G401.6 (cell line): ENCODE measurements at regions not wholly inside any gene's neighbourhood (a gene's known extent, or its start where the extent isn't known, plus 50 kb on each side); places are given as distances from the start of the nearest gene placed in this dataset.

ENCODE experiments used
- FAIRE-seq: peaks from 2 replicates; lab custom pipeline; 2012; peaks lifted over from hg19 to GRCh38; lab: Jason Lieb, UNC

- FAIRE-seq: no peak
These were observed 140.1 kb upstream of the SPACA1 start for GRCh38 chr6:87907521-87907920.

- FAIRE-seq: no peak
These were observed 142.5 kb upstream of the SPACA1 start for GRCh38 chr6:87905101-87905641.

GRCh38 chr6:87904011-87904410 lies 143.6 kb upstream of the SPACA1 start:
- FAIRE-seq: no peak

GRCh38 chr6:87903323-87903722 lies 144.3 kb upstream of the SPACA1 start:
- FAIRE-seq: no peak

- FAIRE-seq: no peak
These were observed 145.3 kb upstream of the SPACA1 start for GRCh38 chr6:87902383-87902782.

- no peak for FAIRE-seq
These were observed 146.0 kb upstream of the SPACA1 start for GRCh38 chr6:87901613-87902012.

- no peak for FAIRE-seq
These were observed 147.4 kb upstream of the SPACA1 start for GRCh38 chr6:87900160-87900698.

- no peak for FAIRE-seq
These were observed 148.0 kb upstream of the SPACA1 start for GRCh38 chr6:87899499-87900147.

GRCh38 chr6:87897663-87898062 lies 150.0 kb upstream of the SPACA1 start:
- no peak for FAIRE-seq

GRCh38 chr6:87897013-87897412 lies 150.6 kb upstream of the SPACA1 start:
- no peak for FAIRE-seq

GRCh38 chr6:87887266-87887665 lies 160.4 kb upstream of the SPACA1 start:
- FAIRE-seq: no peak

- no peak for FAIRE-seq
These were observed 163.4 kb upstream of the SPACA1 start for GRCh38 chr6:87884203-87884602.

GRCh38 chr6:87881342-87881895 lies 166.2 kb upstream of the SPACA1 start:
- FAIRE-seq: no peak

GRCh38 chr6:87879132-87879861 lies 168.3 kb upstream of the SPACA1 start:
- no peak for FAIRE-seq

- no peak for FAIRE-seq
These were observed 171.9 kb upstream of the SPACA1 start for GRCh38 chr6:87875781-87876180.

- no peak for FAIRE-seq
These were observed 171.5 kb upstream of the AKIRIN2 start for GRCh38 chr6:87873556-87873955.

- no peak for FAIRE-seq
These were observed 168.5 kb upstream of the AKIRIN2 start for GRCh38 chr6:87870556-87870955.

GRCh38 chr6:87869064-87869905 lies 167.3 kb upstream of the AKIRIN2 start:
- no peak for FAIRE-seq

GRCh38 chr6:87860902-87861301 lies 158.9 kb upstream of the AKIRIN2 start:
- no peak for FAIRE-seq

- FAIRE-seq: no peak
These were observed 156.4 kb upstream of the AKIRIN2 start for GRCh38 chr6:87858440-87858839.

GRCh38 chr6:87851674-87852299 lies 149.8 kb upstream of the AKIRIN2 start:
- no peak for FAIRE-seq

- FAIRE-seq: no peak
These were observed 146.6 kb upstream of the AKIRIN2 start for GRCh38 chr6:87848616-87849015.
